Fibroblast of villous mesenchyme (primary cell): ENCODE measurements at regions not wholly inside any gene's neighbourhood (a gene's known extent, or its start where the extent isn't known, plus 50 kb on each side); places are given as distances from the start of the nearest gene placed in this dataset.

Source experiments
- DNase-seq: peaks from one replicate; pipeline ENCODE4 v3.0.0-alpha.2; 2010; ENCODE audit warnings: low read depth
- H3K4me3 ChIP-seq: 2 replicates; pipeline ENCODE4 v1.5.1; 2011; ENCODE audit warnings: low read depth, mild to moderate bottlenecking, low read length
- TF ChIP-seq, protein P1 (sequence below): IDR thresholded peaks from 2 replicates; pipeline ENCODE4 v1.5.1; 2012; ENCODE audit warnings: low read depth, mild to moderate bottlenecking, low read length; ENCODE audit not compliant: insufficient read depth

DNA sequence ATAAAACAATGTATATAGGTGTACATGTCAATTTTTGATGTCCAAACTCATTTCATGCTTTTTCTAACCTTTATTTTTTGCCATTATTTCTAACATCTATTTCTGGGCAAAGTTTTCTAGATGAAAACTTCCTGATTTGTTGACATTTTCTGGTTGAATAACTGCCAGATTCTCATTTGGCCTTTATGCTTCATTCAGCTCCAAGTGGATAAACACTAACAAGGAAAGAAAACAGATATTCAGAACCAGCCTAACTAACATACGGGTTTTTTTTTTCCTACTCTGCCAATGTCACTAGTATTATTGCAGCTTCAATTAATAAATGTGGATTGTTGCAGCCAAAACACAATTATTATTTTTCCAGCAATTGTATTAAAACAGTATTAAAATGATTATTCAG, 50.9 kb upstream of the RAP1GDS1 start:
- H3K4me3 ChIP-seq, result no peak overlapping the region
- DNase-seq, result no peak
- TF ChIP-seq, protein P1, sequence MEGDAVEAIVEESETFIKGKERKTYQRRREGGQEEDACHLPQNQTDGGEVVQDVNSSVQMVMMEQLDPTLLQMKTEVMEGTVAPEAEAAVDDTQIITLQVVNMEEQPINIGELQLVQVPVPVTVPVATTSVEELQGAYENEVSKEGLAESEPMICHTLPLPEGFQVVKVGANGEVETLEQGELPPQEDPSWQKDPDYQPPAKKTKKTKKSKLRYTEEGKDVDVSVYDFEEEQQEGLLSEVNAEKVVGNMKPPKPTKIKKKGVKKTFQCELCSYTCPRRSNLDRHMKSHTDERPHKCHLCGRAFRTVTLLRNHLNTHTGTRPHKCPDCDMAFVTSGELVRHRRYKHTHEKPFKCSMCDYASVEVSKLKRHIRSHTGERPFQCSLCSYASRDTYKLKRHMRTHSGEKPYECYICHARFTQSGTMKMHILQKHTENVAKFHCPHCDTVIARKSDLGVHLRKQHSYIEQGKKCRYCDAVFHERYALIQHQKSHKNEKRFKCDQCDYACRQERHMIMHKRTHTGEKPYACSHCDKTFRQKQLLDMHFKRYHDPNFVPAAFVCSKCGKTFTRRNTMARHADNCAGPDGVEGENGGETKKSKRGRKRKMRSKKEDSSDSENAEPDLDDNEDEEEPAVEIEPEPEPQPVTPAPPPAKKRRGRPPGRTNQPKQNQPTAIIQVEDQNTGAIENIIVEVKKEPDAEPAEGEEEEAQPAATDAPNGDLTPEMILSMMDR, result no peak

DNA sequence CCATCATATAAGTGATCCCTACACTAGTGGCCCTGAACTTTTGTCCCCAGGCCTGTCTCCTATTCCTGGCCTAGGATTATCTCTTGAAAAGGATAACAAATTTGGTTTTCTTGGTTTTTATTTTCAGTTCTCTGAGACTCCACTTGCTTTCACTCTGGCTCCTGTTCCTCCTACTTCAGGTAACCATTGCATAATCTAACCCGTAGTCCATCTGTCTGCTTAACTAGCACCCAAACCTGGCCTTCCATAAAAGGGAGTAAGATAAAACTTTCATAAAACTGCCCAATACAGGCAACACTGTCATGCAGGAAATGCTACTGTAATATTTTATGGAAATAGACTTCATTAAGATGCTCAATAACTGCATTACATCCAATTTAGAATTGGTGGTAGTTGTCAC, 52.1 kb upstream of the RAP1GDS1 start:
- DNase-seq, result no peak
- TF ChIP-seq, protein P1, result no peak
- no peak overlapping the region for H3K4me3 ChIP-seq

DNA sequence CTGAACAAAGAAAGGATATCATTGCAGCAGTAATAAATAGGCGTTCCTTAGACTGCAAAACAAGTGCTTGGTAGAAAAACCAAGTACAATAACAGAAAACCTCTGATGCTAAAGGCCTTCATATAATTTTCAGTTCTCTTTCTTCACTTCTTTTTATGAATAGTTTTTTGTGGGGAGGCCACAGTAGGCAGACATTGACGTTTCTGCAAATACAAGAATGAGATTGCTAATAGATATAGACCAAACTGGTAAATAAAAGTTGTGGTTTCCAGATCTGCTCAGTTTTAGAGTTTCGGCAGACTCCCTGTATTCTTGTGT, 57.0 kb upstream of the RAP1GDS1 start:
- no peak for DNase-seq
- TF ChIP-seq, protein P1, result no peak

DNA sequence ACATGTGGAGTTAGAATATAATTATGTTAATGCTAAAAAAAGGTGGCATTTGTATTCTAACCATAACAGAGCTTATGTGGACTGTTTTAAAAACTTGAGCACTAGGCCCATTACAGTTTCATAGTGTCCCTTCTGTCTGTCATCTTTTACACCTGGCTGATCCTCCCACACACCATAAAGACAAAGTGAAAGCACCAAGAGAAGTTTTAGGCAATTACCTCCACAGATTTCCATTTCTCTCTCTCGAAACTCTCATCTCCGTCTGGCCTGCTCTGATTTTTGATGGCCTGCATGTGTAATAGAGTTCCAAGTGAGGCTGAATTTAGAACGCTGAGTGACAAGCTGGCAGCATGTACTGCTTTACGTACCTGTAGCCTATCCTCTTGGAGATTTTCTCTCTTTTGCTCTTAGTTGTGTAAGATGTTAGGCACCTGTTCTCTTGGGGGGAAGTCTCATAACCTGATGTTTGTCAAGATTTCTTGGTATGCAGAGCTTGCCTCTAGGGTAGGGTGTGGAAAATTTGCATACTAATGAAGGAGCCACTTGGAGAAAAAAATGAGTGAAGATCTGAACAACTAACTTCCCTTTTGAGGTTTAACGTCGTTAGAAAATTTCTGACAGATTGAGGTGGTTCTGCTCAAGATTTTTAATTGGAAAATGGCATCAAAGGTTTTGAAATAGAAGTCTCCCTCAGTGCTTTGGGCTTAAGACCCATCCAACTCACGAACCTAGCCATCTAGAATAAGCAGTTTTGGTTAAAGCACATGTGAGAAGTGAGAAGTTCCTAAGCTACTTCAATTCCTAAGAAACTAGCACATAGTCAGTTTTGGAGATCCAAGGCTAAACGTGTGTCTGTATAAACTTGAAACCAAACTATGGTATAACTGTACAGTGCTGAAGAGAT, 57.6 kb upstream of the RAP1GDS1 start:
- DNase-seq, result no peak
- no peak overlapping the region for H3K4me3 ChIP-seq
- TF ChIP-seq, protein P1, result no peak

More for the DNA sequence above, 57.0 kb upstream of the RAP1GDS1 start:
- H3K4me3 ChIP-seq, result no peak overlapping the region

DNA sequence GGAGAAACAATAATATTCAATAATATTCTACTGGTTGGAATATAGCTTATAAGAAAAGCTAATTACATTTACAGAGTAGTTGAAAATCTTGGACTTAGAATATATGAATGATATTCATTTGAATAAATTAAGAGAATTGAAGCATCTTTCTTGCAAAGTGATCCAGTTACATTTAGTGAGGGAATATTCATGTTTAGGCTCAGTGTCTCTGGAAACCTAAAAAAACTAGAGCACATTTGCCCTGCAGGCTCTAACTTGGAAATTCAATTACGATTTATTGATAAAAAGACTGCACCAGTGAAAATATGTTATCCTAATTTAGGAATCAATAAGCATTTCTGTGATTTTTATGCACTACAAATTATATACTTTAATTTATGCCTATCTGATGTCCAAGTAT, 58.3 kb upstream of the RAP1GDS1 start:
- DNase-seq, result no peak
- no peak overlapping the region for H3K4me3 ChIP-seq
- TF ChIP-seq, protein P1, result no peak

DNA sequence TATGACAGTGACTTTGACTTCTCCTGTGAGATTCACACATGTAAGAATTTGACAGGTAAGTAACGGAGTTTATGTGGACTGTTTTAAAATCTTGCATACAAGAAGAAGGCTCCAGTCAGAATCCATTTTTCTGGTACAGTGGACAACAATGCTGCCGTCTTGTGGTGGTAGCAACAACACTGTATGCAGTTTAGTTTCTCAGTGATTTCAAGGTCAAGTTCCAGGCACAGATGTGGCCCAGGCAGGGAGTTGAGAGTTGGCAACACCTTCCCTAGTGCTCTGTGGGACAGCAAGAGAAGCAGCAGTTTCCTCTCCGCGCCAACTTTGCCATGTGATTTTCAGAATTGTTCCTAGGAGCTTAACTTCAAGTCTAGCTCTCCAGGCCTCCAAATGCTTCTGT, 56.0 kb upstream of the STPG2 start:
- TF ChIP-seq, protein P1, result no peak
- peak; percentile 0 for DNase-seq
- no peak overlapping the region for H3K4me3 ChIP-seq

DNA sequence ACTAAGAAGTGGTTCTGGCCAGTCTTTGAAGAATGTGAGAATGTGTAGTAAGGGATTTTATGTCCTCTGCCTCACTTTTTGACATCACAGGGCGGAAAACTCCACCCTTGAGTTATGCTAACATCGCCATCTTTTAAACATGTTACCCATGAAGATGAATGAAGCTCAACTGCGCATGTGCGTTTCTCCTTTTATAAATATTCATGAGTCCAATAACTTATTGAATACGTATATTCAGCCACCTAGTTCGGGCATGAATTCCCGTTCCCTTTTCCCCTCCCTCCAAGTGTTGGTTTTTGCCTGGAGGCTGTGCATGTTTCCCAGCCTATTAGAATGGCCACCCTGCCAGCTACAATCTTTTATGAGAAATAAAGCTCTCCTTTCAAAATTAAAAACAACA, 51.7 kb upstream of the STPG2 start:
- H3K4me3 ChIP-seq, result no peak overlapping the region
- no peak for DNase-seq

More for the DNA sequence above, 51.7 kb upstream of the STPG2 start:
- TF ChIP-seq, protein P1, result no peak
